HL-60/S4 (cell line): ENCODE measurements at regions not wholly inside any gene's neighbourhood (a gene's known extent, or its start where the extent isn't known, plus 50 kb on each side); places are given as distances from the start of the nearest gene placed in this dataset.

Experiments used
- in situ Hi-C: fragments of 300-500 bp; cut with MboI; formaldehyde crosslinking; loops from 2 replicates; pipeline ENCODE4 v1.14.3; 2022; ENCODE audit warnings: low sequenced_read_pairs

DNA sequence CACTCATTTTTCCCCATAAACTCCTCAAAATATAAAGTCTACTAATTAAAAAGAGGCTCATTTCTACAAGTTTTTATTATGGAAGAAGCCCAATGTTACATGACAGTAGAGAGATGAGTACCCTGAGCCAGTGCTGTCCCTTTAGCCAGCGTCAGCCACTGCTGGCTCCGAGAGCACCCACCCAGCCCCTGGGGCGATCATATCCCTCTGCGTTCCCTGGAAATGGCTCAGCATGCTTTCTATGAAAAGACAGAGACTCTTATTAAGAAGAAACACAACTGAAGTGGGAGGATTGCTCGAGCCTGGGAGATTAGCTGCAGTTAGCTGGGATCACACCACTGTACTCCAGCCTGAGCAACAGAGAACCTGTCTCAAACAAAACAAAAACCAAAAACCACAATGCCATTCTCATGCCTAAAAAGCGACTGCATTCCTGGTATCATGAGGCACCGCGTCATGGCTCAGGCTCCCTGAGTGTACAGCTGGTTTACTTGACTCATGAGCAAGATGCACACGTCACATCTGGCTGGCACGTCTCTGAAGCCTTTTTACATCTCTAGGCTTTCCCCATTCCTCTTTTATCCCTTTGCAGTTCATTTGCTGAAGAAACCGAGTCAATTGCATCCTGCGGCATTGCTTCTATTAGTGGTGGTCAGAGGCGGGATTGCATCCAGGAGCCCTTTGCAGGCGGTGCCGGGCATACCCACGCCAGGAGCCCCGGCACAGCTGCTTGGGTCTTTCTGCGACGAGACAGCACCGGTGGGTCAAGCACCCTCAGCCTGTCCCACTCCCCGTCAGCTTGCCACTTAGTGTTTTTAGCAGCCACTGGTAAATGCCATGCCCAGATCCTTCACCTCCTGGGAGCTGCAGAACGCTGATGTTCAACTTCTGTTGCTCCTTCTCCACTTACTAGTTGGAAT is 119.9 kb downstream of the CTTN start:
- in situ Hi-C loops = no loop called here

DNA sequence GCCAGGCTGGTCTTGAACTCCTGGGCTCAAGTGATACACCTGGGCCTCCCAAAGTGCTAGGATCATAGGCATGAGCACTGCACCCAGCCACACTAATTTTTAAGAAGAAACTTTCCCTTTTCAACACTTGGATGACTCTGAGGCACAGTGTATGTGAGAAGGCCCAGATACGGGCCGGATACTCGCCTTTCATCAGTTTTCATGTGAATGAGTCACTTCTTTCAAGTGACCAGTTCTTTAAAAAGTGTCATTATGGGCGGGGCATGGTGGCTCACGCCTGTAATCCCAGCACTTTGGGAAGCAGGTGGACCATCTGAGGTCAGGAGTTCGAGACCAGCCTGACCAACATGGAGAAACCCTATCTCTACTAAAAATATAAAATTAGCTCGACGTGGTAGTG is 120.8 kb downstream of the CTTN start:
- in situ Hi-C loops = no loop called here

DNA sequence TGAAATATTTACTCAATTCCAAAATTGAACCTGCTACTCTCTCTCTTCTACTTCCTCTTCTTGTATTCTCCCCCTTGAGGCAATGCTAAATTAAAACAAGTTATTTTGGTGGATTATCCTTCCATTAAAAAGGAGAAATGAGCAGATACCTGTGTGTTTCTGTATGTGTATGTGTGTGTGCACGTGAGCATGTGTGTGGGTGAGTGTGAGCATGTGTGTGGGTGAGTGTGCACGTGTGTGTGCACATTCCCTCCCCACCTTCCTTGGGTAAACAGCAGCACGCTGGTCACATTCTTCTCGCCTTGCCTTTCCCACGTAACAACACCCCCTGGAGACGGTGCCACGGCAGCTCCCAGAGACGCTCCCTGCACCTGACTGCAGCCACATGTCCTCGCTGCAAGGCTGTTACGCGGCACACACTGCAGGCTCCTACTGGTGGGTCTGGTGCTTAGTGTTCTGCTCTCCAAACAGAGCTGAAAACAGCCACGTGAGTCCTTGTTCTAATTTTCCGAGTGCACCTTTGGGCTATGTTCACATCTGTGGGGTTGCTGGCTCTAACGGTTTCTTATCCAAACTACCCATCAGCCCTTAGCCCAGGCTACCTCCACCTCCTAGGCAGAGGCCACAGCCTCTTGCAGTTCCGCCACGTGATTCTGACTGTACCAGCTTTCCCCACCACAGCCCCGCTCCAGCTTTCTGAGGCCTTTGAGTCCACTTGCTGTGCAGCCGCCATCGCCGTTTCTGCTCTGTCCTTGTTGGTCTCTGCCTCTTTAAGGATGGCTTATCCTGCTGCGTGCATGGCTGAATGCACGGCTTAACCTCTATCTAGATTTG is 123.4 kb downstream of the CTTN start:
- in situ Hi-C loops = no loop called here

DNA sequence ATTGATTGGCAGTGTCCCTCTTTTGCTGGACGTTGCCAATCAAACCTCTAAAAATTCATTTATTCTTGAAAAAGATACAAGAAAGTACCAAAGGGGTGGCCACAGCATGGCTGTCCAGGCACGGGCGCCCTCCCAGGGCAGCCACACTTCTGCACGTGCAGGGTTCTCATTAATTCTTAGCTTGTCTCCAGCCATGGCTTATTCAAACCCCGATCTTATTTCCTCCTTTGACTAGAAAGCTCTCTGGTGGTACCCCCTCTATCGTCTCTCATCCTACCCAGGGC is 123.9 kb downstream of the CTTN start:
- in situ Hi-C loops = no loop called here

DNA sequence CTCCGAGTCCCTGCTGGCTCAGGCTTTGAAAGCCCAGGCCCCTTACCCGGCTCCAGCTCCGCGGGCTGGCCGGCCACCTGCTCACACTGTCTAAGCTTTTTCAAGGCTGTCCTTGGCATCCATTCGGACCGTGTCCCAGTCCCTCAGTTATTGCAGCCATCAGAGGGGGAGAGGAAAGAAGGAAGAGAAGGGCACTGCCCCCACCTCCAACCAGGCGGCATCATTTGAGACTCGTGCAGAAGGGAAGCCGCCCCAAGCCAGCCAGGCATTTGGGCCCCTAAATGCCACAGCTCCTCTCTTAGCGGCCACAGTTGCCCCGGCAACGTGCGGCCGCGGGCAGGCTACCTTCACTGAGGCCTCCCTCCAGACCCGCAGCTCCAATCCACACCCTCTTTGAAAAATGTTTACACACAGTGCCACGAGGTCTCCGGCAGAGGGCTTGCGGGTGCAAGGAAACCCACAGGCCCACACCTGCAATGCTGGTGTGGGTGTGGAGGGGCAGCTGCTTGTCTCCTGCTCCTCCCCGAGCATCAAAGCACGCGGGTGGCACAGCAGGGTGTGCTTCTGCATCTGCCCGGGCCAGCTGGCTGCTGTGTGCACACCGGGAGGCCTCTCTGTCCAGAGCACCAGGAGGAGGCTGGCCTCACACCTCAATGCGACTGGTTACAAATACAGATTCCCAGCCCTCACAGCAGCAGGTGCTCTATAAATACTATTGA is 124.4 kb downstream of the CTTN start:
- in situ Hi-C loops = no loop called here

DNA sequence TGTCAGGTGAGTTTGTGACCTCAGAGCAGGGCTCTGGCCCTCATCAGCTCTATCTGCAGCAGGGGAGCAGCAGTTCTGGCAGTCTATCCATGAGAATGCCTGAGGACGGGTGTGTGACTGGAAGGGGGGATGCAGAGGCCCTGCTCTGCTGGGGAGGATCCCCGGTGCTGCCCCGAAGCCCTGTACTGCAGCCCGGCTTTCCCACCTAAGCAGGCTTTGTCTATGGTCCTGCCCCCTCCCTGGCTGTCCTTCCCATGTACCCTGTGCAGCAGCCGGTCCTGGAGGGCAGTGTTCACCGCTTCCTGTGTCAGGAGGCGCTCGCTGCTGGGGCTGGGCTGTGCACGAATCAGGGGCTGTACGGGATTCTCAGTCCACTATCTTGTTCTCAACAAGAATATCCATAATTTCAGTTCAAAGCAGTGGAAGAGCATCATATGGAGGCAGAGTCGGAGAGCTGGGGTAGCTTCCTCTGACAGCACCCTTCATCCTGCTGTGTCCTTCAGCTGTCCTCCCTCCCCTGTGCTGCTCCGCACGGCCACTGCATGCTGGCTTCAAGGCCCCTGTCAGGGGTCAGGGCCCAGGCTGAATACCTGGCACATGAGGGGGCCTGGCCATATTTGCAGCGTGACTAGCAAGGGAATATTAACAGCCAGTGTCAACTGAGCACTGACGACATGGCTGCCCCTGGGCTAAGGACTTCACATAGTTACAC is 125.2 kb downstream of the CTTN start:
- in situ Hi-C loops = no loop called here

DNA sequence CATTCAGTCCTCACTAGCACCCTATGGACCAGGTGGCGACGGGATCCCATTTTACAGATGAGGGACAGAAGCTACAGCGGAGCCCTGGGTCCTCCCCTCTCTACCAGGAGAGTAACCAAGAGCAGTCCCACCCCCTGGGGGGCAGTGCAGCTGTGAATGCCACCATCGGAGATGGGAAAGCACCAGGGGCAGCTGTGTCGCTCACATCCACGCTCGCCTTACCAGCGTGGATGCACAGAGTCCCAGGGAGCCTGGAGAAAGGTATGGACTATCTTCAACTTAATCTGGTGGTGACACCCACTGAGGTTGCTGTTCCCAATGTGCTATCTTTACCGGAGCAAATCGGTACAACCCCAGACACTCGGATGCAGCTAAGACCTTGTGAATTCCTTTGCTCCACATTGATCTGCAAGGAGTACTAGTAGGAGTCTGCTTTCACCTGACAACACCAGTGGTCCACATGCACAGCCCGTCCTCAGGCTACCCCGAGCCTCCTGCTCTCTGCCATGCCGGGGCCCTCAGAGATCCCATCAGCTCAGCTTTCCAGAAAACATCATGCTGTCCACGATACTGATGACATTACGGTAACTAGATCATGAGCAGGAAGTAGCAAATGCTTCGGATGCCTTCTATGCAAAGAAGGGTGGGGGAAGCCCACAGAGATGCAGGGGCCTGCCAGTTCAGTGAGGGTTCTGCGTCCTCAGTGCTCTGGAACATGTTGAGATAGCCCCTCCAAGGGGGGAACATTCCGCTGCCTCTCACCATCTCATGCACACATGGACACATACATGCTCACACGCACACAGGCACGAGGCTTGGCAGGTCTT is 126.0 kb downstream of the CTTN start:
- in situ Hi-C loops = no loop called here

DNA sequence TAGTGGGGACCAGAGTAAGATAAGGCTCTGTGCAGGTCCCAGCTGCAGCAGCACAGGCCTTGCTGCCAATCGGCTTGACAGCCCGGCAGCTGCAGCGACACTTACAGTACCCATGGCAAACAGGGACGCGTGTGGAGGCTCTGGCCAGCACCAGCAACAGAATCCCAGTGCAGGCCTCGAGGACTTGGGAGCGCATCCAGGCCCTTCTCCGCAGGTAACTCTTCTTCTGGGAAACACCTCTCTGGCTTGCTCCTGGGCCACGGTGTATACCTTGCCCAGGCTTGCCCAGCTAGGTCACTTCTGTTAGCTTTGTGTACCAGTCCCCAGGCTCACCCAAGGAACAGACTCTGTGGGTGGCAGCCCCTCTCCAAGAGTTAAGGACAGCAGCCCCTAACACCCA is 126.7 kb downstream of the CTTN start:
- in situ Hi-C loops = no loop called here

DNA sequence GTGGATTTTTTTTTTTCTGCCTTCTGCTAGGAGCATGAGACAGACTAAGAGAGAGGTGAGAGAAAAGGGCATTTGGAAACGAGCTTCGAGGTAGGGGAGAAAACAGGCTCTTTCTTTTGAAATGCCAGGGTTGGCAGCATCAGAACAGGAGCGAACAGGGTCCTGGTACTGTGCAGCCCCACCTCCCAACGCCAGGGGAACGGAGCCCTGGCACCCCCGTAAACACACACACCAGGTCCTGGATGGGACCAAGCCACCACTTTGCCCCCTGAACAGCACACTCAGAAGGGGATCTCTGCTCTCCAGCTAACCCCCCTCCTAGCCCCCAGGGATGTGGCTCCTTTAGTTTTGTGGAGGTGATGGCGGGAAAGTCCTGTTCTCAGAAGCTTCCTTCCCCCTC is 127.1 kb downstream of the CTTN start:
- in situ Hi-C loops = no loop called here

DNA sequence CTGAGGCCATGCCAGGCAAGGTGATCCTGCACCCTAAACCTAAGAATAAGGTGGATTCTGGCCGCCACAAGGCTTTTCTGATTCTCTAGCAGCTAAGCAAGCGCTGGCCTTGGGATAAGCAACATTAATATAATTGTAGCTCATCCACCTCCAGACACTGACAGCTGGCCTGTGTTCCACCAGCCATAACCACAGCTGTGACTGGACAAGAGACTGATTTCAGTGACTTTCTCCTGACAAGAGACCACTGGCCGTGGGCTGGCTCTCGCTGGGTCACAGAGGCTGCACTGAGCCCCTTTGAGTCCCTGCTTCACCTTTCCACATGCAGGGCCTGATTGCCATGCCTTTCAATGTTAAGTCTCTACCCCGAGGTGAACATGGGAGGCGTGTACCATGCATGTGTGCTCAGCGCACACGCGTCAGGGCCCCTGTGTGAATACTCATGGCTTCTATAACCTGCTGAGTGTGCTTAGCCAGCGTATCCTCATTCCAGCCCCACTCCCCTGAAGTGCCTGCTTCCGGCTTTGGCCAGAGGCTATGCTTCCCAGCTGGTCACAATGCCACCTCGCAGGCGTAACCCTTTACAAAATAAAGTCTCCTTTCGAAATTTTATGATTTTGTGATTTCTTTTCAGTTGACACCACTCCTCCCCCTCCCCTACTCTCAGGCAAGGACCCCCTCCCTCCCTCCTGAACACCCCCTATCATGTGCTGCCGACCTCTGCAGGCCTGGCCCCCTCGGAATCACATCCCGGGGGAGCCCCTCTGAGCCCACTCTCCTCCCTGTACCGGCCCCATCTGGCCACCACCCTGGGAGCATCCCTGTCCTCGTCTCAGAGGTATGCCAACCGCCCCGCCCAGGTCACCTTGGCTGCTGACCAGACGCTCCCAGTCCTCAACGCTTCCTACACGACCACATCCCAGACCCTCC is 128.1 kb downstream of the CTTN start:
- in situ Hi-C loops = no loop called here

DNA sequence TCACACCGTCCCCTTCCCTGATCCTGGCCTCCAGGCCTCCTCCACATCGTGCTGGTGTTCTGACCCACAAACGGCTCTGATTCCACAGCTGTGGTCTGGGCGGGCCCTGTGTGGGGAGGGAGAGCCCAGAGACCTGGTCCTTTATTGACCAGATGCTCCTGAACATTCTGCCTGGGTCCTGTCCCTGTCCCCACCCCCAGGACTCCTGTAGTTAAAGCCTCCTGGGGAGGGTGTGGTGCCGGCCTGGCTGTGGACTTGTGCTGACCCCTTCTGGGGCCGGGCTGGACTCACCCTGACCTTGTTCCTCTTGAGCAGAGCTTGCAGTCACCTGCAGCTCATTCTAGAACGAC is 128.7 kb downstream of the CTTN start:
- in situ Hi-C loops = no loop called here

DNA sequence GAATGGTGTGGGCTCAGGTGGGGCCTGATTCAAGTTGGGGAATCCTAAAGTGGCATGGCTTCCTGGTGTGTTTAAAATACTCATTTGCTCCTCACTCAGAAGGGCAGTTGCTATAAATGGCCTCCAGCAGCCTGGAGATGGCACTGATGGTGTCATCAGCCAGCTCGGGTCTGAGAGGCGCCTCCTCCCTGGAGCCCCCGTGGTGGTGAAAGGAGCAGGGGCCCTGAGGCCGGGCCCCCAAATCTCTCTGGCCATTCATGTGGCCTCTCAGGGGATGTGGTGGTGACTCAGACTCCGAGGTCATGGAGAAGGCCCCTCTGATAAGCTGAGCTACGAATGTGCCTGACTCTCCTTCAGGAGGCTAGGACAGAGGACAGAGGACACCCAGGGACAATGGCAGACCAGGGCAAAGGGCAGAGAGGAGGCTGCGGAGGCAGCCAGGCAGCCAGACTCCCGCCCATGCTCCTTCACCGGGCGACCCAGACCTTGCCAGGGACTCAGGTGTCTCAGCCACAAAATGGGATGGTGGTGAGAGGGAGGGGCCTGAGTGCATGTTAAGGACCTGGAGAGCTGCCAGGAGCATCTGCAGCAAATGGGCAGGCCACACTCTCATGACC is 129.2 kb downstream of the CTTN start:
- in situ Hi-C loops = no loop called here

DNA sequence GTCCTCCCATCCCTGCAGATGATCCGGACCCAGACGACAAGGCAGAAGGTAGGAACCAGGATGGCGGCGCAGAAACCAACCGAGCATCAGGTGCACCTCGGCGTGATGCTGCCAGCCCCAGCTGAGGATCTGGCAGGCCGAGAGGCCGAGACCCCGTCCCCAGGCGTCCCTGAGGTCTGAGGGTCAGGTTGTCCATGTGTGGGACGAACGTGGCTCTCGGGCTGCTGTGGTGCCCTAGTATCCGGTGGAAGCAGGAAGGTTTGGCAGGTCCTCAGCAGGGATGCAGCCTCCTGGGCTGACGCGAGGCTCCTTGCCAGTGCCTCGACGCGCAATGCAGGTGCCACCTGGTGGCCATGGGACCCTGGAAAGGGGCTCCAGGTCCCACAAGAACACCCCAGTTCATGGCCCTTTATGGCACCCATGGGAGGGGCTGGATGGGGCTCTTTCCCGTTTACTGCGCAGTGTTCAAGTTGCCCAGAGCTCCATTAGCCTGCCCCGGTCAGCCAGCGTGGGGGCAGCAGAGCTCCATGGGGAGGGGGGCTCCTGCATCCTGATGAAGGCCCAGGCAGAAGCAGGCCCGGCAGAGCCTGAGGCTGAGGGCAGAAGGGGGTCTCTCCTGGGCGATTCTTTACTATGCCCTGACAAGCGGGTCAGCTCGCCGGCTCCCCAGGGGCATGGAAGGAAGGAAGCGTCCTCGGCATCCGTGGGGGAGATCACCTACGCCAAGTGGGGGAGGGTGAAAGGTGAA is 129.9 kb downstream of the CTTN start:
- in situ Hi-C loops = no loop called here

DNA sequence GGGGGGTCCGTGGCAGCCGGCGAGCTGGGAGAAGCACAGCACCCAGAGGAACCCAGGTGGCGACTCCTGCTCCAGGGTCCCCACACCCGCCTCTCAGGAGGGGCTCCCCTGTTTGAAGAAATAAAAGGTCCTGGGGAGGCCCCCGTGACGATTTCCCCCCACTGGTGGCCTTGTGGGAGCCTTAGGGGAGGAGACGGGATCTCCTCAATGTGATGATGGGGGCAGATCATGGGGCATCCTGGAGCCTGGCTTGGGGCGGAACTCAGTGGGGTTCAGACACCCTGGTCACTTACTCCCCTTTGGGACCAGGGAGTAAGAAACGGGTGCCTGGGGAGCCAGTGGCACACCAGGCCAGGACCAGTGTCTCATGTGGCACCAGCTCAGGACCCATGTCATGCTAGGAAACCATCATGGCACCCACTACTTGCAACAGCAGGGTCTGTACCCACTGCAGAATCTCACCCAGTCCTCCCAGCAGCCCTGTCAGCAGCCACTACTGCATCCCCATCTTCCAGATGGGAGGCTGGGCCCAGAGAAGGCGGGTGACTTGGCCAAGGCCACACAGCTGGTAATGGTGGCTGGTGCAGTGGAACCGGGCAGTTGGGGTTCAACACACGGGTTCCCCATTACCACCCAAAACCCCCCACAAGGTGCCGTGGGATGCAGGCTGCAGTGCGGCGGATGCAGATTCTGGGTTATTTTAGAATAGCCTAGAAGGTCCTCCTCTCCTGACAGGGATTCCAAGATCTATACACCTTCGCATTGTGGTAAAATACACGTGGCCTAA is 130.7 kb downstream of the CTTN start:
- in situ Hi-C loops = no loop called here

DNA sequence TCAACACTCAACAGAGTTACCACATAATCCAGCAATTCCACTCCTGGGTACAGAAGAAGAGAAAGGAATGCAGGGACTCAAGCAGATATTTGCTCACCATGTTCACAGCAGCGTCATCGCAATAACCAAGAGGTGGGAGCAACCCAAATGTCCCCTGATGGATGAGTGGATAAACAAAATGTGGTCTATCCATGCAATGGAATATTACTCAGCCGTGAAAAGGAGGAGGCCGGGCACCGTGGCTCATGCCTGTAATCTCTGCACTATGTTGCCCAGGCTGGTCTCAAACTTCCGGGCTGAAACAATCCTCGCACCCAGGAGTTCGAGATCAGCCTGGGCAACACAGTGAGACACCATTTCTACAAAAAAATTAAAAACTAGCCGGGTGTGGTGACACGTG is 131.7 kb downstream of the CTTN start:
- in situ Hi-C loops = no loop called here

DNA sequence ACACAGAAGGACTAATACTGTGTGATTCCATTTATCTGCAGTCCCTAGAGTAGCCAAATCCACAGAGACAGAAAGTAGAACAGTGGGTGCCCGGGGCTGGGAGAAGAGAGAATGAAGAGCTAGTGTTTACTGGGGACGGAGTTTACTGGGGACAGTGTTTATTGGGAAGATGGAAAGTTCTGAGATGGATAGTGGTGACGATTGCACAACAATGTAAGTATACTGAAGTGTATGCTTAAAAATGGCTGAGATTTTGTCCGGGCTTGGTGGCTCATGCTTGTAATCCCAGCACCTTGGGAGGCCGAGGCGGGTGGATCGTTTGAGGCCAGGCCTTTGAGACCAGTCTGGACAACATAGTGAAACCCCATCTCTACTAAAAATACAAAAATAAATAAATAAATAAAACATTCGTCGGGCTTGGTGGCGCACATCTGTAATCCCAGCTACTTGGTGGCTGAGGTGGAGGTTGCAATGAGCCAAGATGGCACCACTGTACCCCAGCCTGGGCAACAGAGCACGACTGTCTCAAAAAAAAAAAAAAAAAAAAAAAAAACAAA is 132.4 kb downstream of the CTTN start:
- in situ Hi-C loops = no loop called here
